SK-MEL-5 (cell line): ENCODE measurements at regions not wholly inside any gene's neighbourhood (a gene's known extent, or its start where the extent isn't known, plus 50 kb on each side); places are given as distances from the start of the nearest gene placed in this dataset.
"Not testable (repeated sequence)": the region's sequence is repeated elsewhere in the genome, so short reads cannot be mapped to it uniquely, and the experiment has no call there.

ENCODE experiments used
- DNase-seq: peaks from one replicate; pipeline ENCODE4 v3.0.0-alpha.2; 2016; ENCODE audit warnings: low read depth, low spot score
- in situ Hi-C: cut with HindIII; loops from 2 replicates; pipeline ENCODE4 v1.10.0; 2016; ENCODE audit warnings: low sequenced_read_pairs, high pct_unique_total_duplicates, low pct_unique_long_range_greater_than_20kb

GRCh38 chr2:16247326-16248122 lies 307.2 kb downstream of the MYCN start:
- in situ Hi-C loops, result no loop called here
- DNase-seq, result no peak

- no peak for DNase-seq
- in situ Hi-C loops, result no loop called here
Observed at GRCh38 chr2:16246911-16247310, 306.6 kb downstream of the MYCN start.

GRCh38 chr2:16246281-16246850 lies 306.0 kb downstream of the MYCN start:
- no peak for DNase-seq
- in situ Hi-C loops, result no loop called here

DNA sequence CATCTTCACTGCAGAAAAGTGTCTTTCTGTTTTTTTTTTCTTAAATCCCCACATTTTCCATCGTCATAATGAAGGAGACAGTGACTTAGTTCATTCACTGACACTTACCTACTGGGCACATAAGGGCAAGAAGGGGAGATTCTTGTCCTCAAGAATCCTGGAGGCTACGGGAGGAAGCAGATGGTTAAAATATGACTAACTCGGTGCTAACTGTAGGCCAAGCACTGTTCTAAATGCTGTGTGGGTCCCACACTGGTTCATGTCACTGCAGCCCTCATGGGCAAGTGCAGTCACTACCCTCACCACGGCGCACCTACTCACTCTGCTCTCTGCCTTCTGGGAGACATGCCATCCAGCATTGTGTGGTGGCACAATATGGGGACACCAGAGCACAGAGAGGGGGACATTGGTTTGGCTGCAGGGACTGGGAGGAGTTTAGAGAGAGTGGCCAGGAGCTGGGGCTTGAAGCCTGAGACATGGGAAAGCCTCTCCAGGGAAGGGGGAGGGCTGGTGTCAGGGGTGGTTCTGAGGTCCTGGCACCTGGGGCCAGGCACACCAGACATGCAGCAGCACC lies 305.2 kb downstream of the MYCN start:
- DNase-seq, result no peak
- in situ Hi-C loops, result no loop called here

DNA sequence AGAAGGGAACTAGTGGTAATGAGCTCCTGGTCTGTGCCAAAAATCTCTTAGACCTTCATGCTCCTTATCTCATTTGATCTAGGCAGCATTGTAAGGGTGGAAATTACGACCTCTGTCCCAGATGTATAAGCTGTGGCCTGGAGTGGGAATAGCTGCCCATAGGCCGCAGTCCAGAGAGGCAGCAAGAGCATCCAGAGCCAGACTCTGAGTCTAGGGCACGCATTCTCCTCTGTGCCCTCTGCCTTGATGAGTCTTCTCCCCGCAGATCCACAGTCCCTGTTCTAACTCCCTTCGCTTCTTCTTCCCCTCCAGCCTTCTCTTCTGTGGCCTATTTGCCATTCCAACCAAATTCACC lies 304.6 kb downstream of the MYCN start:
- in situ Hi-C loops, result no loop called here
- no peak for DNase-seq

GRCh38 chr2:16244153-16244965 lies 304.0 kb downstream of the MYCN start:
- no peak for DNase-seq
- in situ Hi-C loops, result no loop called here

DNA sequence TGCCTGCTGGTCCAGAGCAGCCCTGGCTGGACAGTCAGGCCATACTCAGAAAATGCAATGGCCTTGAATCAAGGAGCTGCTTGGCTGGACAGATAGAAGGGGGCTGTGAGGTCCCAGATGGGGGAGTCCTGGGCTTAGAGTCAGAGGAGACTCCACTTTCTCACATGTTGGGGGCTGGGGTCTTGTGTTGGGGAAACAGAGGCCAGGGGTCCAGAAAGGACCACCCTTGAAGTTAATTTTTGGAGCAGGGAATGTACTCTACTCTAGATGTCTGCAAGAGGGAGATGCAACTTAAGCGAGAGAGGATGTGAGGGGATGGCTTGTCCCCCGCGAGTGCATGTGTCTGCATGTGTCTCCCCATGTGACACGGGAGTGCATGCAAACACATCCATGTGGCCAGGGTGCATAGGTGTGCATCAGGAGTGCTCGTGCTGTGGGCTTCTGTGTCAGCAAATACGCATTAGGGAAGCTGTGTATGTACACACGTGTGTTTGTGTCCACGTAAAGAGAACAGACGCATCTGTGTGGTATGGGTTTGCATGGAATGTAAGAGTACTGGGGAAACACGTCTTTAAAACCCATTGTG lies 303.2 kb downstream of the MYCN start:
- DNase-seq, result no peak
- in situ Hi-C loops, result no loop called here

DNA sequence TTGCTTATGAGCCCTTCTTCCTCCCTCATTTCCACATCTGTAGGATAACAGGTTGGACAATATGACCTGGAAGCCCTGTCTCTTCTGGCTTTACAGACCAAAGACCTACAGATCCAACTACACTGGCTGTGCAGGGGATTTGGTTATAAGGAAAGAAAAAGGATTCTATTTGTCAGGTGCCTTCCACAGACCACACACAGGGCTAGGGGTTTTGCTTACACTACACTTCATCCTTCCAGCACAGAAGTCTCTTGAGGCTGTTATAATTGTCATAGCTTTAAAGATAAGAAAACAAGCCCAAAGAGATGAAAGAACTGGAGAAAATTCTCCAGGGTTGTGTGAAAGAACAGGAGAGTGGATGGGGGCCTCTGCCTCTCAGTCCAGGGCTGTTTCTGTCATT lies 302.6 kb downstream of the MYCN start:
- in situ Hi-C loops, result no loop called here

GRCh38 chr2:16241166-16242160 lies 301.1 kb downstream of the MYCN start:
- in situ Hi-C loops, result no loop called here

More for the DNA sequence above, 302.6 kb downstream of the MYCN start:
- DNase-seq, result no peak

GRCh38 chr2:16240402-16240801 lies 300.1 kb downstream of the MYCN start:
- no peak for DNase-seq
- in situ Hi-C loops, result no loop called here

More at GRCh38 chr2:16241166-16242160, 301.1 kb downstream of the MYCN start:
- DNase-seq, result no peak

GRCh38 chr2:16239296-16239850 lies 299.0 kb downstream of the MYCN start:
- in situ Hi-C loops, result no loop called here

DNA sequence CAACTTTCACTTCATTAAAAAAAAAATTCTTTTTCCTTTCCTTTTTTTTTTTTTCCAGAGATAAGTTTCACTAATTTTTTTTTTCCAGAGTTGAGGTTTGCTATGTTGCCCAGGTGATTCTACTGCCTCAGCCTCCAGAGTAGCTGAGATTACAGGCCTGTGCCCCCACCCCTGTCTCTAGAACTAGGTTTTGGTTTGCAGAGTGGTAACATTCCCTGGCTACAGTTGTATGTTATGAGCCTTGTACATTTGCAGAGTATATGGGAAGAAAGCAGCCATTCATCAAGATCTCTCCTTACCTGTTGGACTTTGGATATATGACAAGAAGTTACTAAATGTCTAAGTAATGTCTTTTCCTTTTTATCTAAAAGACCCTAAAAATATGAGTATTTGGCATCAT lies 298.4 kb downstream of the MYCN start:
- no peak for DNase-seq
- in situ Hi-C loops, result no loop called here

More at GRCh38 chr2:16239296-16239850, 299.0 kb downstream of the MYCN start:
- DNase-seq, result no peak

- in situ Hi-C loops, result no loop called here
- no peak for DNase-seq
Observed at GRCh38 chr2:16238001-16238761, 297.8 kb downstream of the MYCN start.

GRCh38 chr2:16235747-16236146 lies 295.4 kb downstream of the MYCN start:
- in situ Hi-C loops, result no loop called here
- no peak for DNase-seq

- DNase-seq, in situ Hi-C loops: not testable (repeated sequence)
Observed at GRCh38 chr2:16235291-16235690, 294.9 kb downstream of the MYCN start.

DNA sequence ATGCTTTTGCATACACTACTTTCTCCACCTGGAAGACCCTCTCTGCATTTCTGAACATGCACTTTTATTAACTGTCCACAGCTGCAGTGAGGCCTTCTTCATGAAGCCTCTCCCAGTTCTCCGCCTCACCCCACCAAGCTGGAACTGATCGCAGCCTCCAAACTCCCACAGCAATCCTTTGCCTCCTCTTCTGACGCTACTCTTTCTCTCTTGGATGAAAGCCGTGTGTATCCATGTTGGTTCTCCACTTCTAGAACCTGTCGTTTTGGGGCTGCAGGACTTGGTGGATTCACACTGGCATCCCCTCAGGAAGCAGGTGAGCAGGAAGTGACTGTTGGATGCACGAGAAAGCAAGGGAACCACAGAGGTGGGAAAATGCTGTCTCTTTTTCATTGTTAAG lies 288.6 kb downstream of the MYCN start:
- no peak for DNase-seq
- in situ Hi-C loops, result no loop called here
